ENCODE measurements at regions not wholly inside any gene's neighbourhood (a gene's known extent, or its start where the extent isn't known, plus 50 kb on each side); places are given as distances from the start of the nearest gene placed in this dataset.

GRCh38 chr5:124090115-124090514 is 578.1 kb downstream of the CSNK1G3 start:
- Mint-ChIP-seq H3K4me1 (no peaks in the 10 kb centered on the region), H3K27me3 (ENCODE audit: low read depth in 3 of 3) (peaks cover 0 to 2% (median 0%) of the 10 kb centered on the region in 3 donors), H3K27ac (no peak overlapping the region), H3K4me3 (no peak overlapping the region), H3K9me3 (peaks cover 0 to 5% (median 0%) of the 10 kb centered on the region in 7 donors), H3K36me3 (no peaks in the 10 kb centered on the region)
- Histone ChIP-seq H3K79me2 (ENCODE audit: insufficient read depth, low read length) (no peaks in the 10 kb centered on the region), H3K9me3 (replicated peaks in 1 of 2; ENCODE audit: control insufficient read depth in 1 of 2, insufficient read depth in 1 of 2, low read length in 2 of 2) (no peaks in the 10 kb centered on the region), H3K27ac (ENCODE audit: low read depth in 1 of 2, low read length in 2 of 2) (no peak overlapping the region), H4K20me1 (ENCODE audit: insufficient read depth, low read length) (no peaks in the 10 kb centered on the region), H2AFZ (ENCODE audit: insufficient read depth, low read depth, low read length, poor library complexity, severe bottlenecking) (no peak overlapping the region), H3K4me2 (replicated peaks; ENCODE audit: extremely low read depth, low read length, poor library complexity, severe bottlenecking) (no peak overlapping the region), H3K36me3 (replicated peaks in 1 of 2; ENCODE audit: control insufficient read depth in 1 of 2, insufficient read depth in 2 of 2, low read length in 2 of 2) (no peaks in the 10 kb centered on the region), H3K9ac (ENCODE audit: insufficient read depth, low read length, poor library complexity, severe bottlenecking) (no peak overlapping the region), H3K27me3 (ENCODE audit: control insufficient read depth in 2 of 2, insufficient read depth in 2 of 2, low read length in 2 of 2) (no peaks in the 10 kb centered on the region), H3K4me3 (replicated peaks in 1 of 3; ENCODE audit: low read depth in 2 of 3, low read length in 3 of 3) (no peak overlapping the region), H3K4me1 (ENCODE audit: control insufficient read depth in 1 of 2, insufficient read depth in 2 of 2, low read length in 2 of 2) (no peaks in the 10 kb centered on the region)
- intact Hi-C loops (cut with micrococcal nuclease) = no loop called here
- no peak for TF ChIP-seq CTCF (IDR thresholded peaks at IDR 0.05)
- no CpG with 5 or more reads among the region's 3 CpGs for WGBS (ENCODE audit: insufficient coverage)
- no peak for DNase-seq

- no peaks in the 10 kb centered on the region for H3K27me3 ChIP-seq (ENCODE audit: control insufficient read depth in 2 of 2, insufficient read depth in 2 of 2, low read length in 2 of 2)
- TF ChIP-seq CTCF (IDR thresholded peaks at IDR 0.05) = no peak
- H4K20me1 ChIP-seq (ENCODE audit: insufficient read depth, low read length) = no peaks in the 10 kb centered on the region
- no peaks in the 10 kb centered on the region for H3K9me3 ChIP-seq (replicated peaks in 1 of 2; ENCODE audit: control insufficient read depth in 1 of 2, insufficient read depth in 1 of 2, low read length in 2 of 2)
- WGBS (ENCODE audit: insufficient coverage) = 50% methylated on average over 1 of the region's 2 CpGs
- no peaks in the 10 kb centered on the region for H3K4me1 ChIP-seq (ENCODE audit: control insufficient read depth in 1 of 2, insufficient read depth in 2 of 2, low read length in 2 of 2)
- Mint-ChIP-seq H3K9me3 (peaks cover 0 to 5% (median 0%) of the 10 kb centered on the region in 7 donors), H3K36me3 (no peaks in the 10 kb centered on the region), H3K27me3 (ENCODE audit: low read depth in 3 of 3) (peaks cover 0 to 2% (median 0%) of the 10 kb centered on the region in 3 donors), H3K4me1 (no peaks in the 10 kb centered on the region), H3K27ac (no peak overlapping the region), H3K4me3 (no peak overlapping the region)
- H3K4me2 ChIP-seq (replicated peaks; ENCODE audit: extremely low read depth, low read length, poor library complexity, severe bottlenecking) = no peak overlapping the region
- H3K9ac ChIP-seq (ENCODE audit: insufficient read depth, low read length, poor library complexity, severe bottlenecking) = no peak overlapping the region
- intact Hi-C loops (cut with micrococcal nuclease) = no loop called here
- no peak overlapping the region for H2AFZ ChIP-seq (ENCODE audit: insufficient read depth, low read depth, low read length, poor library complexity, severe bottlenecking)
- no peaks in the 10 kb centered on the region for H3K36me3 ChIP-seq (replicated peaks in 1 of 2; ENCODE audit: control insufficient read depth in 1 of 2, insufficient read depth in 2 of 2, low read length in 2 of 2)
- DNase-seq = no peak
- H3K79me2 ChIP-seq (ENCODE audit: insufficient read depth, low read length) = no peaks in the 10 kb centered on the region
- H3K27ac ChIP-seq (ENCODE audit: low read depth in 1 of 2, low read length in 2 of 2) = no peak overlapping the region
- no peak overlapping the region for H3K4me3 ChIP-seq (replicated peaks in 1 of 3; ENCODE audit: low read depth in 2 of 3, low read length in 3 of 3)
Measured at GRCh38 chr5:124089578-124089977, 577.6 kb downstream of the CSNK1G3 start.

Measured in CD14-positive monocyte (primary cell).